A673 (cell line): ENCODE measurements at regions not wholly inside any gene's neighbourhood (a gene's known extent, or its start where the extent isn't known, plus 50 kb on each side); places are given as distances from the start of the nearest gene placed in this dataset.

Experiments
- BruUV-seq: library from RNA; stranded (reverse); fragments of 400-500 nt; replicated peaks from 2 replicates; lab custom pipeline; 2021; lab: Mats Ljungman, UMichigan
- CTCF ChIA-PET: fragments of 300-600 bp; sonication (Branson Sonifier 250); formaldehyde crosslinking; loops from one replicate; lab custom pipeline; 2022; ENCODE audit warnings: antibody characterized with exemption; lab: Charles Lee
- POLR2A ChIA-PET: fragments of 300-600 bp; sonication (Branson Sonifier 250); formaldehyde crosslinking; loops from one replicate; lab custom pipeline; 2022; ENCODE audit warnings: antibody characterized with exemption; ENCODE audit not compliant: low non-redundant PET; lab: Charles Lee
- DNase-seq: peaks from one replicate; pipeline ENCODE4 v3.0.0-alpha.2; 2015; ENCODE audit warnings: low spot score
- H3K27ac ChIP-seq: fragments of 200-600 bp; sonication (generic); 2 replicates; pipeline ENCODE4 v1.5.1; 2016; ENCODE audit warnings: mixed run types, low read depth, mild to moderate bottlenecking, mixed read lengths, antibody characterized with exemption, low read length; ENCODE audit not compliant: poor library complexity, severe bottlenecking
- H3K27me3 ChIP-seq: fragments of 200-600 bp; sonication (generic); replicated peaks from 2 replicates; pipeline ENCODE4 v1.6.1; 2017; ENCODE audit warnings: mixed run types, low read depth, mild to moderate bottlenecking, mixed read lengths, antibody characterized with exemption, low read length; ENCODE audit not compliant: insufficient read depth, poor library complexity
- H3K36me3 ChIP-seq: fragments of 200-600 bp; sonication (generic); 2 replicates; pipeline ENCODE4 v1.6.1; 2016; ENCODE audit warnings: mixed run types, mild to moderate bottlenecking, mixed read lengths, antibody characterized with exemption, low read length; ENCODE audit not compliant: insufficient read depth, poor library complexity, severe bottlenecking
- H3K4me1 ChIP-seq: fragments of 200-600 bp; sonication (generic); 2 replicates; pipeline ENCODE4 v1.6.1; 2017; ENCODE audit warnings: mixed run types, mild to moderate bottlenecking, mixed read lengths, antibody characterized with exemption, low read length; ENCODE audit not compliant: insufficient read depth, poor library complexity, severe bottlenecking
- H3K4me3 ChIP-seq: fragments of 200-600 bp; sonication (generic); 2 replicates; pipeline ENCODE4 v1.5.1; 2016; ENCODE audit warnings: low read depth, mixed run types, mild to moderate bottlenecking, mixed read lengths, low read length; ENCODE audit not compliant: poor library complexity, severe bottlenecking
- H3K9me3 ChIP-seq: fragments of 200-600 bp; sonication (generic); 2 replicates; pipeline ENCODE4 v1.6.1; 2016; ENCODE audit warnings: mixed run types, low read depth, mild to moderate bottlenecking, mixed read lengths, antibody characterized with exemption, low read length; ENCODE audit not compliant: poor library complexity, severe bottlenecking
- EZH2 ChIP-seq: fragments of 200-600 bp; sonication (generic); IDR thresholded peaks from 2 replicates; pipeline ENCODE4 v1.6.1; 2017; ENCODE audit warnings: borderline replicate concordance, low read depth, mild to moderate bottlenecking, mixed read lengths, antibody characterized with exemption, low read length; ENCODE audit not compliant: poor library complexity, severe bottlenecking
- intact Hi-C: fragments of 100-400 bp; cut with micrococcal nuclease; formaldehyde crosslinking; loops from one replicate; pipeline ENCODE4 v1.10.0; 2022; ENCODE audit not compliant: unreplicated experiment
- TF ChIP-seq, protein P1 (sequence below): fragments of 300-800, 200-600 bp; sonication (generic); conservative IDR thresholded peaks from 2 replicates; pipeline ENCODE4 v1.5.1; 2017; ENCODE audit warnings: low read depth, mild to moderate bottlenecking, antibody characterized with exemption, low read length, moderate library complexity, mixed read lengths

DNA sequence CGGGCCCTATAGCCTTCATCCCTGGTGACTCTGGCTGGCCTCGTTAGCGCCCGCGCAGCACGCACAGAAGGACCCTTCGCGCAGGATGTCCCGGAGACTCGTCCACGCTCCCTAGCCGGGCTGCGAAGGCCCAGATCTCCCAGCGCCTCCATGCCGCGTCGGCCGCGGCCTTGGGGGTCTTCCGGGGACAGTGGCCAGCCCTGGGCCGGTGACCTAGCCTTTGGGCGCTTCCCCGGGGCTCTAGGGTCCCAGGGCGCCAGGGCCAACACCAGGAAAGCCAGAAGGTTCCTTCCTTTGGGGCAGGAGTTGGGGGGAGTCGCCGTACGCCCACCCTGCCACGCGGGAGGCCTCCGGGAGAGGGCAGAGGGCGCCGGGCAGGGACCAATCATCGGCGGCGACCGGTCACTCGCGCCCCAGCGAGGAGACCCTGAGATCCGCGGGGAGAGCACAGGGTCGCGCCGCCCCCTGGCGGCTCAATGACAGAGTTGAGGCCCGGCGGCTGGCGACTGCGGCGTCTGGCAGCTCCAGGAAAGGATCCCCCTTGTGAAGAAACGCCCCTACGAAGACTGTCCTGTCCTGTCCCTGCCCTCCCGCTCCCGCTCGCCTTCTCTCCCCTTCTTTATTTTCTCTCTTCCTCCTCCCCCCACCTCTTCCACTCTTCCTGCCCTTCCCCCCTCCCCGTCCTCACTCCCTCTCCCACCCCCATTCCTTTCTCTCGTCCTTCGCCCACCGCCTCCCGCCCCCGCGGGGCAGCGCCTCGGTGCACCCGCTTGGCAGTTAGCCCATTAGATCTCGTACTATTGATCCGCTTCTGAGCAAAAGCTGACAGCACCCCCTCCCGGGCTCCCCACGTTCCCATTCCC lies 62.3 kb upstream of the LBX1 start:
- Histone ChIP-seq H3K36me3 (no peaks in the 10 kb centered on the region), H3K27me3 (peaks cover 37% of the 10 kb centered on the region), H3K4me3 (peak overlapping the region; percentile 45), H3K4me1 (peaks cover 14% of the 10 kb centered on the region), H3K27ac (no peak overlapping the region), H3K9me3 (no peaks in the 10 kb centered on the region)
- POLR2A ChIA-PET, result no interaction called here
- TF ChIP-seq EZH2, result no peak
- TF ChIP-seq, protein P1, sequence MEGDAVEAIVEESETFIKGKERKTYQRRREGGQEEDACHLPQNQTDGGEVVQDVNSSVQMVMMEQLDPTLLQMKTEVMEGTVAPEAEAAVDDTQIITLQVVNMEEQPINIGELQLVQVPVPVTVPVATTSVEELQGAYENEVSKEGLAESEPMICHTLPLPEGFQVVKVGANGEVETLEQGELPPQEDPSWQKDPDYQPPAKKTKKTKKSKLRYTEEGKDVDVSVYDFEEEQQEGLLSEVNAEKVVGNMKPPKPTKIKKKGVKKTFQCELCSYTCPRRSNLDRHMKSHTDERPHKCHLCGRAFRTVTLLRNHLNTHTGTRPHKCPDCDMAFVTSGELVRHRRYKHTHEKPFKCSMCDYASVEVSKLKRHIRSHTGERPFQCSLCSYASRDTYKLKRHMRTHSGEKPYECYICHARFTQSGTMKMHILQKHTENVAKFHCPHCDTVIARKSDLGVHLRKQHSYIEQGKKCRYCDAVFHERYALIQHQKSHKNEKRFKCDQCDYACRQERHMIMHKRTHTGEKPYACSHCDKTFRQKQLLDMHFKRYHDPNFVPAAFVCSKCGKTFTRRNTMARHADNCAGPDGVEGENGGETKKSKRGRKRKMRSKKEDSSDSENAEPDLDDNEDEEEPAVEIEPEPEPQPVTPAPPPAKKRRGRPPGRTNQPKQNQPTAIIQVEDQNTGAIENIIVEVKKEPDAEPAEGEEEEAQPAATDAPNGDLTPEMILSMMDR, result peak; percentile 84
- peak; percentile 75 for DNase-seq
- CTCF ChIA-PET, result interaction anchor here (0.6 to 1.2 kb wide), 8 partner anchors 9 to 991 kb away, joined by 3 to 11 read pairs (median 4); no protein-coding TSS in a partner anchor
- no TSS peak for BruUV-seq
- intact Hi-C loops, result loop anchor here (2.0 to 5.0 kb wide), 2 partner anchors 77 to 151 kb away; no protein-coding TSS in a partner anchor

DNA sequence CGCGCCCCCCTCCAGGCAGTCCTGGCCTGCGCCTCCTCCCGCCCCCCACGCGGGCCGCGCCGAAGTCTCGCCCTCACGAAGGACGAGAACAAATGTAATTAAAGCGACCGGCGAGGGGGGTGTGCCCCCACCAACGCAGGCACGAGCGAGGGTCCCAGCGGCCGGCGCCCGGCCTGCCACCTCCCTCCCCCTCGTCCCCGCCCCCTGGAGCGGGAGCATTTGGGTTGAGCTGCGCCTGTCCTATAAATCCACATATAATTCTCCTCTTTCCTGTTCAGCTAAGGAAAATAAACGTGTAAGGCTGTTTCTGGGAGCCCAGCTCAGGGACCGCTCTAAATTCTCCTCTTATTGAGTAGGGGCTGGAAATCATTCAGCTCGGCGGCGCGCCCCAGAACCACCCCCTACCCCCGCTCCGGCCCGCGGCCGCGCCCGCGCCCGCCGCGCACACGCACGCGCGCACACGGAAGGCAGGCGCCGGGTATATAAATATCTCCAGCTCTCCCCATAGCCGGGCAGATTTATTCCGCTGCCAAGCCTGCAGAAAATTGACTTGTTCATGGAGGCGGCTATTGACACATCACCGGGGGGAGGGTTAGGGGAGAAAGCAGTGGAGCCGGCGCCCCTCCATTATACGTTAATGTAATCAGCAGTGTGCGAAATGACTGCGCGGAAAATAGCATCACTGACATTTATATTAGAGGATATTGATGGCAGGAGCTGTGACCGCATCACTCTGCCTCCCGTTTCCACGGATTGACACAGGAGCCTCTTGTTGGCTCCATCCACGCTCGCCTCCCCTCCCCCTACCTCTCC lies 61.6 kb upstream of the BTRC start:
- Histone ChIP-seq H3K9me3 (no peaks in the 10 kb centered on the region), H3K27me3 (peaks cover 37% of the 10 kb centered on the region), H3K4me1 (peaks cover 14% of the 10 kb centered on the region), H3K4me3 (peak overlapping the region; percentile 45), H3K27ac (no peak overlapping the region), H3K36me3 (no peaks in the 10 kb centered on the region)
- TF ChIP-seq, protein P1, result no peak
- TF ChIP-seq EZH2, result no peak
- no TSS peak for BruUV-seq
- DNase-seq, result peak; percentile 43
- intact Hi-C loops, result loop anchor here (5.0 kb wide), 1 partner anchor 150 kb away; no protein-coding TSS in a partner anchor
- ChIA-PET CTCF (interaction anchor here (0.6 to 1.2 kb wide), 9 partner anchors 10 to 990 kb away, joined by 3 to 11 read pairs (median 4); no protein-coding TSS in a partner anchor), POLR2A (no interaction called here)

DNA sequence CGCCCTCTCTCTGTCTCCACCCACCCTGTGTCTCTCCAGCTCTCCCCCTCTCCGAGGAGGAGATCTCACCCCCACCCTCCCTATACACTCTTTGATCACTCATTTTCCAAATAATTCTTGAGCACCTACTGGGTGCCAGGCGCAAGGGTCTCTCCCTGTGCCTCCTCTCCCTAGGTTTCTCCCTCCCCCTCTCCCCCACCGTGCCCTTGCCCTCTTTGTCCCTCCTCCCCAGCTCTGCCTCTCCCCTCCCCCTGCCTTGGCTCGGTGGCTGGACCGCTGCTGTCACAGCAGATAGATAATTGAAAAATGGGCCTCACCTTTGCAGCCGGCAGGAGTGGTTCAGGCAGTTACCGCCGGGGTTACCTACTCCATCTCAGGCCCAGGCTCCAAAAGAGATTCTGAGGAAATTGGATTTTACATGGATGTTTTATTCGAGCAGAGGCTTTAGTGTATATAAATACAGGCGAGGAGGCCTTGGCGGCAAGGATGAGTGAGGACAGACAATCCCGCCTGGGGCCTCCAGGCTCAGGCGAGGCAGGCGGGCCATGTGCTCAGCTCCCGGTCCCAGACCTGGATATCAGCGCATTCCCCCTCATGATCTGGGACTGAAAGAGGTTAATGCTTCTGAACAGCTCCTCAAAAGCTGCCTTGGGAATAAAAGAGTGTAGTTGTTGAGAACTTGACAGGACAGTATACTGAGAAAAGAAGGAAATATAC lies 60.8 kb upstream of the BTRC start:
- Histone ChIP-seq H3K4me1 (peaks cover 14% of the 10 kb centered on the region), H3K9me3 (no peaks in the 10 kb centered on the region), H3K4me3 (no peak overlapping the region), H3K27ac (no peak overlapping the region), H3K36me3 (no peaks in the 10 kb centered on the region), H3K27me3 (peaks cover 37% of the 10 kb centered on the region)
- intact Hi-C loops, result loop anchor here (5.0 kb wide), 1 partner anchor 149 kb away; no protein-coding TSS in a partner anchor
- DNase-seq, result no peak
- BruUV-seq, result no TSS peak
- TF ChIP-seq EZH2, result no peak
- TF ChIP-seq, protein P1, result no peak
- CTCF ChIA-PET, result interaction anchor here (0.6 to 0.7 kb wide), 2 partner anchors 60 to 94 kb away, joined by 3 to 4 read pairs; no protein-coding TSS in a partner anchor
- POLR2A ChIA-PET, result no interaction called here
